ENCODE measurements at regions not wholly inside any gene's neighbourhood (a gene's known extent, or its start where the extent isn't known, plus 50 kb on each side); places are given as distances from the start of the nearest gene placed in this dataset.

DNA sequence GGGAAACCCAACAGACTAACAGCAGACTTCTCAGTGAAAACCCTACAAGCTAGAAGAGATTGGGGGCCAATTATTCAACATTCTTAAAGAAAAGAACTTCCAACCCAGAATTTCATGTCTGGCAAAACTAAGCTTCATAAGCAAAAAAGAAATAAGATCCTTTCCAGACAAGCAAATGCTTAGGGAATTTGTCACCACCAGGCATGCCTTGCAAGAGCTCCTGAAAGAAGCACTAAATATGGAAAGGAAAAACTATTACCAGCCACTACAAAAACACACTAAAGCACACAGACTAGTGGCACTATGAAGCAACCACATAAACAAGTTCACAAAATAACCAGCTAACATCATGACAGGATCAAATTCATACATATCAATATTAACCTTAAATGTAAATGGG is 131.1 kb downstream of the OR2K2 start:
- no peaks in the 10 kb centered on the region for H3K4me1 ChIP-seq (ENCODE audit: control insufficient read depth in 1 of 2, insufficient read depth in 2 of 2, low read length in 2 of 2)
- H3K9ac ChIP-seq (ENCODE audit: low read length) = no peak overlapping the region
- ATAC-seq = no peak
- POLR2A ChIA-PET = no interaction called here
- H3K27me3 ChIP-seq (ENCODE audit: insufficient read depth, low read length) = no peaks in the 10 kb centered on the region
- H2AFZ ChIP-seq (ENCODE audit: low read depth, low read length, poor library complexity, severe bottlenecking) = no peak overlapping the region
- CTCF ChIA-PET = no interaction called here
- intact Hi-C loops (cut with micrococcal nuclease) = no loop called here
- H4K20me1 ChIP-seq (ENCODE audit: insufficient read depth) = no peaks in the 10 kb centered on the region
- no peak for DNase-seq (ENCODE audit: low read depth, low spot score)
- TF ChIP-seq EZH2 (IDR thresholded peaks at IDR 0.05) = no peak
- TF ChIP-seq POLR2A (IDR thresholded peaks at IDR 0.05; ENCODE audit: borderline replicate concordance, extremely low read depth, insufficient read depth, insufficient read length) = no peak
- no peak for TF ChIP-seq EZH2phosphoT487 (IDR thresholded peaks at IDR 0.05; ENCODE audit: borderline replicate concordance)
- no peak for TF ChIP-seq TCF7L2 (IDR thresholded peaks at IDR 0.05; ENCODE audit: borderline replicate concordance, extremely low read depth, insufficient read depth, insufficient read length)
- TF ChIP-seq ZBTB33 (IDR thresholded peaks at IDR 0.05; ENCODE audit: extremely low read depth, insufficient replicate concordance, low read length) = no peak
- TF ChIP-seq EGR1 (IDR thresholded peaks at IDR 0.05; ENCODE audit: low read depth) = no peak
- no peak for TF ChIP-seq RAD21 (IDR thresholded peaks at IDR 0.05; ENCODE audit: low read depth)
- TF ChIP-seq, protein P1, sequence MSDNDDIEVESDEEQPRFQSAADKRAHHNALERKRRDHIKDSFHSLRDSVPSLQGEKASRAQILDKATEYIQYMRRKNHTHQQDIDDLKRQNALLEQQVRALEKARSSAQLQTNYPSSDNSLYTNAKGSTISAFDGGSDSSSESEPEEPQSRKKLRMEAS (IDR thresholded peaks at IDR 0.05) = no peak
- no peak for TF ChIP-seq ELF1 (IDR thresholded peaks at IDR 0.05; ENCODE audit: borderline replicate concordance, low read depth)
- TF ChIP-seq SRF (IDR thresholded peaks at IDR 0.05; ENCODE audit: low read depth) = no peak
- no peak for TF ChIP-seq ZFX (IDR thresholded peaks at IDR 0.05)
- TF ChIP-seq FOSL1 (IDR thresholded peaks at IDR 0.05; ENCODE audit: low read depth) = no peak
- TF ChIP-seq SIN3A (IDR thresholded peaks at IDR 0.05; ENCODE audit: low read depth) = no peak
- TF ChIP-seq SP1 (IDR thresholded peaks at IDR 0.05; ENCODE audit: low read depth) = no peak
- no peak for TF ChIP-seq CEBPB (IDR thresholded peaks at IDR 0.05; ENCODE audit: low read depth)
- no peak for TF ChIP-seq CTCF (IDR thresholded peaks at IDR 0.05 in 2 of 3, conservative IDR thresholded peaks at IDR 0.05 in 1 of 3; ENCODE audit: borderline replicate concordance in 1 of 3, insufficient read depth in 1 of 3, low read depth in 2 of 3, low read length in 2 of 3)
- no peak for TF ChIP-seq POLR2AphosphoS5 (IDR thresholded peaks at IDR 0.05; ENCODE audit: low read depth, low read length)
- no peak for TF ChIP-seq ZNF274 (IDR thresholded peaks at IDR 0.05; ENCODE audit: low read depth, low read length)
- TF ChIP-seq CBX3 (IDR thresholded peaks at IDR 0.05; ENCODE audit: low read depth) = no peak
- no peak for TF ChIP-seq YY1 (IDR thresholded peaks at IDR 0.05; ENCODE audit: extremely low read depth, insufficient replicate concordance, low read depth, low read length)
- no peaks in the 10 kb centered on the region for H3K9me3 ChIP-seq (ENCODE audit: control insufficient read depth in 1 of 2, insufficient read depth in 1 of 2, low read depth in 1 of 2, low read length in 2 of 2)
- no peaks in the 10 kb centered on the region for H3K36me3 ChIP-seq (ENCODE audit: control insufficient read depth in 1 of 2, insufficient read depth in 2 of 2, low read length in 2 of 2)
- no peak overlapping the region for H3K27ac ChIP-seq (ENCODE audit: low read depth, low read length)
- H3K4me2 ChIP-seq (ENCODE audit: low read length) = no peak overlapping the region
- BruUV-seq (replicated peaks) = no TSS peak
- no peaks in the 10 kb centered on the region for H3K79me2 ChIP-seq (ENCODE audit: insufficient read depth, low read length)
- RAD21 ChIA-PET (ENCODE audit: low non-redundant PET in 1 of 2, low total read pairs in 2 of 2, uncharacterized antibody in 2 of 2, unreplicated experiment in 2 of 2) = no interaction called here
- no peaks in the 10 kb centered on the region for H3K9me2 ChIP-seq (ENCODE audit: insufficient read depth)
- no peak overlapping the region for H3K4me3 ChIP-seq (replicated peaks in 1 of 2; ENCODE audit: low read depth in 1 of 2, low read length in 2 of 2)

Measured in HCT116 (cell line).